ENCODE measurements at regions not wholly inside any gene's neighbourhood (a gene's known extent, or its start where the extent isn't known, plus 50 kb on each side); places are given as distances from the start of the nearest gene placed in this dataset.
A peak's percentile ranks its signal among the peaks of the same experiment; 100 is the strongest.

- DNase-seq = peak; percentile 24
Observed at GRCh38 chr7:145082366-145083161, 246.7 kb upstream of the TPK1 start.

GRCh38 chr7:145065473-145065872 lies 229.6 kb upstream of the TPK1 start:
- peak; percentile 62 for DNase-seq

- no peak for DNase-seq
Observed at GRCh38 chr7:145064114-145064513, 228.3 kb upstream of the TPK1 start.

- no peak for DNase-seq
Observed at GRCh38 chr7:145053781-145054180, 217.9 kb upstream of the TPK1 start.

GRCh38 chr7:145050415-145050814 lies 214.6 kb upstream of the TPK1 start:
- no peak for DNase-seq

GRCh38 chr7:145036604-145037405 lies 201.0 kb upstream of the TPK1 start:
- DNase-seq = peak; percentile 84

- DNase-seq = no peak
Observed at GRCh38 chr7:145031162-145031561, 195.3 kb upstream of the TPK1 start.

GRCh38 chr7:145030754-145031153 lies 194.9 kb upstream of the TPK1 start:
- no peak for DNase-seq

- DNase-seq = no peak
Observed at GRCh38 chr7:145020454-145020853, 184.6 kb upstream of the TPK1 start.

GRCh38 chr7:145016068-145016467 lies 180.2 kb upstream of the TPK1 start:
- DNase-seq = no peak

- no peak for DNase-seq
Observed at GRCh38 chr7:145009876-145010275, 174.0 kb upstream of the TPK1 start.

- DNase-seq = no peak
Observed at GRCh38 chr7:145005601-145006000, 169.7 kb upstream of the TPK1 start.

- no peak for DNase-seq
Observed at GRCh38 chr7:144997512-144997911, 161.7 kb upstream of the TPK1 start.

- DNase-seq = no peak
Observed at GRCh38 chr7:144995495-144995894, 159.6 kb upstream of the TPK1 start.

GRCh38 chr7:144991041-144991440 lies 155.2 kb upstream of the TPK1 start:
- peak; percentile 71 for DNase-seq

GRCh38 chr7:144987686-144988085 lies 151.8 kb upstream of the TPK1 start:
- DNase-seq = no peak

GRCh38 chr7:144982133-144982532 lies 146.3 kb upstream of the TPK1 start:
- DNase-seq = no peak

- DNase-seq = no peak
Observed at GRCh38 chr7:144975882-144976281, 140.0 kb upstream of the TPK1 start.

GRCh38 chr7:144969787-144970186 lies 133.9 kb upstream of the TPK1 start:
- no peak for DNase-seq

GRCh38 chr7:144960763-144961162 lies 124.9 kb upstream of the TPK1 start:
- no peak for DNase-seq

GRCh38 chr7:144957998-144958397 lies 122.1 kb upstream of the TPK1 start:
- no peak for DNase-seq

- DNase-seq = no peak
Observed at GRCh38 chr7:144955422-144955821, 119.6 kb upstream of the TPK1 start.

GRCh38 chr7:144941127-144941526 lies 105.3 kb upstream of the TPK1 start:
- DNase-seq = no peak

GRCh38 chr7:144937199-144937598 lies 101.3 kb upstream of the TPK1 start:
- no peak for DNase-seq

All from eye (tissue), 1 donor.